WTC11 (cell line): ENCODE measurements at regions not wholly inside any gene's neighbourhood (a gene's known extent, or its start where the extent isn't known, plus 50 kb on each side); places are given as distances from the start of the nearest gene placed in this dataset.

ENCODE experiments used
- ATAC-seq: fragments of 200-7000 bp; cut with Tn5 transposase; 2 replicates; pipeline ENCODE4 v1.10.0; 2021; ENCODE audit warnings: mild to moderate bottlenecking, moderate library complexity
- CTCF ChIA-PET: fragments of 300-600 bp; sonication (Branson Sonifier 250); formaldehyde crosslinking; loops from one replicate; lab custom pipeline; 2021; ENCODE audit warnings: antibody characterized with exemption; lab: Charles Lee
- POLR2A ChIA-PET: fragments of 350-600 bp; sonication (Branson Sonifier 250); formaldehyde crosslinking; loops from one replicate; lab custom pipeline; 2021; ENCODE audit warnings: antibody characterized with exemption; lab: Charles Lee
- DNase-seq: peaks from one replicate; pipeline ENCODE4 v3.0.0; 2021; ENCODE audit warnings: low spot score
- H3K27ac Mint-ChIP-seq: 2 replicates; pipeline ENCODE4 v1.8.0; 2021; ENCODE audit warnings: mixed read lengths
- H3K27me3 Mint-ChIP-seq: 2 replicates; pipeline ENCODE4 v1.8.0; 2021; ENCODE audit warnings: low read depth, mild to moderate bottlenecking, moderate library complexity, mixed read lengths
- H3K36me3 Mint-ChIP-seq: 2 replicates; pipeline ENCODE4 v1.8.0; 2021; ENCODE audit warnings: mixed read lengths
- H3K4me1 Mint-ChIP-seq: 2 replicates; pipeline ENCODE4 v1.8.0; 2022; ENCODE audit warnings: mixed read lengths
- H3K4me3 Mint-ChIP-seq: 2 replicates; pipeline ENCODE4 v1.8.0; 2021; ENCODE audit warnings: mild to moderate bottlenecking, moderate library complexity, mixed read lengths
- H3K9me3 Mint-ChIP-seq: 2 replicates; pipeline ENCODE4 v1.8.0; 2021; ENCODE audit warnings: mixed read lengths
- ESRRA ChIP-seq: sonication (generic); formaldehyde crosslinking; IDR thresholded peaks from 2 replicates; pipeline ENCODE4 v1.8.1; 2022; ENCODE audit warnings: mild to moderate bottlenecking, missing genetic modification reagents, borderline replicate concordance
- GABPB1 ChIP-seq: sonication (generic); formaldehyde crosslinking; IDR thresholded peaks from 2 replicates; pipeline ENCODE4 v1.8.1; 2023; ENCODE audit warnings: mild to moderate bottlenecking, missing genetic modification reagents
- IRF2 ChIP-seq: sonication (generic); formaldehyde crosslinking; IDR thresholded peaks from 2 replicates; pipeline ENCODE4 v1.8.0; 2022; ENCODE audit warnings: low read depth, missing genetic modification reagents, borderline replicate concordance
- JAZF1 ChIP-seq: fragments of 250-450 bp; sonication (Bioruptor Pico); IDR thresholded peaks from 2 replicates; pipeline ENCODE4 v1.9.0; 2021; ENCODE audit warnings: moderate library complexity, mild to moderate bottlenecking, inconsistent platforms
- KAT7 ChIP-seq: sonication (generic); formaldehyde crosslinking; IDR thresholded peaks from 2 replicates; pipeline ENCODE4 v1.8.1; 2023; ENCODE audit warnings: missing genetic modification reagents, mild to moderate bottlenecking, borderline replicate concordance
- MXD4 ChIP-seq: fragments of 250-450 bp; sonication (Bioruptor Pico); IDR thresholded peaks from 2 replicates; pipeline ENCODE4 v1.8.0; 2021; ENCODE audit warnings: mild to moderate bottlenecking, moderate library complexity, borderline replicate concordance
- RELA ChIP-seq: sonication (generic); formaldehyde crosslinking; IDR thresholded peaks from 2 replicates; pipeline ENCODE4 v1.8.1; 2022; ENCODE audit warnings: missing genetic modification reagents, mild to moderate bottlenecking, borderline replicate concordance
- RORB ChIP-seq: fragments of 250-450 bp; sonication (Bioruptor Pico); IDR thresholded peaks from 2 replicates; pipeline ENCODE4 v1.9.0; 2021; ENCODE audit warnings: mild to moderate bottlenecking
- ZNF232 ChIP-seq: sonication (generic); formaldehyde crosslinking; IDR thresholded peaks from 2 replicates; pipeline ENCODE4 v1.8.0; 2022; ENCODE audit warnings: mild to moderate bottlenecking, missing genetic modification reagents
- ZNF416 ChIP-seq: fragments of 250-450 bp; sonication (Bioruptor Pico); IDR thresholded peaks from 2 replicates; pipeline ENCODE4 v1.9.0; 2021; ENCODE audit warnings: mild to moderate bottlenecking, inconsistent platforms
- ZNF671 ChIP-seq: fragments of 250-450 bp; sonication (Bioruptor Pico); IDR thresholded peaks from 2 replicates; pipeline ENCODE4 v1.8.0; 2021; ENCODE audit warnings: mild to moderate bottlenecking
- TF ChIP-seq, protein P1 (sequence below): sonication (generic); formaldehyde crosslinking; IDR thresholded peaks from 2 replicates; pipeline ENCODE4 v1.8.1; 2022; ENCODE audit warnings: mild to moderate bottlenecking, missing genetic modification reagents, moderate library complexity, borderline replicate concordance
- TF ChIP-seq, protein P2 (sequence below): sonication (generic); formaldehyde crosslinking; IDR thresholded peaks from 2 replicates; pipeline ENCODE4 v1.8.1; 2023; ENCODE audit warnings: mild to moderate bottlenecking, moderate library complexity, missing genetic modification reagents
- TF ChIP-seq, protein P3 (sequence below): sonication (generic); formaldehyde crosslinking; IDR thresholded peaks from 2 replicates; pipeline ENCODE4 v1.8.0; 2023; ENCODE audit warnings: mild to moderate bottlenecking, missing genetic modification reagents

DNA sequence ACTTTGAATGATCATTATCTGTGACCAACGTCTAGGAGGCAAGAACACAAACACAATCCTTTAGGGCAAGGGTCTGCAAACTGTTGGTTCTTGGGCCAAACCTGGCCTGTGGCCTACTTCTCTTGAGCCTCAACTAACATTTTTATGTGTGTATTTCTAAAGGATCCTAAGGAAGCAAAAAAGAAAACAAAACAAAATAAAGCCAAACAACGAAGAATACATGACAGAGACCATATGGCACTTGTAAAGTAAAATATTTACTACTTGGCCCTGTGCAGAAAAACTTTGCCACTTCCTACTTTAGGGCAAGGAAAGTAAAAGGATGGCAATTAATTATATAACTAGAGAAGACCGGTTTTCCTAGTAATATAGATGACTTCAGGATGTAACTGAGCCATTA lies 1056.2 kb downstream of the EPHA7 start (continued):
- TF ChIP-seq MXD4 (no peak), ESRRA (CRISPR knock-in tag) (no peak)

DNA sequence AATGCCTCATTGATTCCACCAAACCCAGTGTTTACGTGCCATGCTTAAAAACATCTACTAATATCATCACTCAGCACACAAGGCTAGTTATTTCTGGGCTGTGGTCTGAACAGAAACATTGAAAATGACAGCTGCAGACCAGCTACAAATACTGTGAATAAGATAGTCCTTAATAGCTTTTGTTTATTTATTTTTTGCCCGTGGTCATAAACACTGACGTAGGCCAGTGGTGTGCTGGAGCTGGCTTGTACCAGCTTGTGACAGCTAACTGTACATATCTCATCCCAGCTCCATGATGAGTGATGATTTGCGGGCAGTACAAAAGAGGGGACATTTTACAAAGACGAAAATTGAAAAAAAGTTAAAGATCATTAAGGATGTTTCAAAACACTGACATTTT lies 1057.0 kb downstream of the EPHA7 start:
- ATAC-seq (no peak), DNase-seq (no peak)
- Mint-ChIP-seq H3K4me1 (peaks cover 13% of the 10 kb centered on the region), H3K27me3 (no peaks in the 10 kb centered on the region), H3K36me3 (no peaks in the 10 kb centered on the region; the same call in 1 of the 2 replicates), H3K4me3 (no peak overlapping the region), H3K27ac (no peak overlapping the region), H3K9me3 (peaks cover 5% of the 10 kb centered on the region)
- TF ChIP-seq ZNF232 (no peak), GABPB1 (CRISPR knock-in tag) (no peak), ZNF416 (CRISPR knock-in tag) (no peak), RORB (CRISPR knock-in tag) (no peak)
- CTCF ChIA-PET: no interaction called here
- POLR2A ChIA-PET: no interaction called here

DNA sequence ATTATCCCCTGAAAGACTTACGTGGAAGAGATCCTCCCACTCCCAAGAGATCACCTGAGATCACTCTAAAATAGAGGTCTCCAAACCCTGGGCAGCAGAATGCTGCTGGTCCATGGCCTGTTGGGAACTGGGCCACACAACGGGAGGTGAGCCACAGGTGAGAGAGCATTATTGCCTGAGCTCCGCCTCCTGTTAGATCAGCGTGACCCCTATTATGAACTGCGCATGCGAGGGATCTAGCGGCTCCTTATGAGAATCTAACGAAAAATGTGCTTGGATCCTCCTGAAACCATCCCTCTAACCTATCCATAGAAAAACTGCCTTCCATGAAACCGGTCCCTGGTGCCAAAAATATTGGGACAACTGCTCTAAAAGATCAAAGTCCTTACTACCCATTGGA lies 1057.4 kb downstream of the EPHA7 start:
- H3K9me3 Mint-ChIP-seq: peaks cover 5% of the 10 kb centered on the region
- peaks cover 13% of the 10 kb centered on the region for H3K4me1 Mint-ChIP-seq
- DNase-seq (no peak), ATAC-seq (no peak)
- CTCF ChIA-PET: no interaction called here
- POLR2A ChIA-PET: no interaction called here
- H3K27ac Mint-ChIP-seq: no peak overlapping the region
- no peak for TF ChIP-seq RELA (CRISPR knock-in tag)
- no peak for TF ChIP-seq RORB (CRISPR knock-in tag)
- no peak for TF ChIP-seq JAZF1 (CRISPR knock-in tag)
- TF ChIP-seq, protein P1, sequence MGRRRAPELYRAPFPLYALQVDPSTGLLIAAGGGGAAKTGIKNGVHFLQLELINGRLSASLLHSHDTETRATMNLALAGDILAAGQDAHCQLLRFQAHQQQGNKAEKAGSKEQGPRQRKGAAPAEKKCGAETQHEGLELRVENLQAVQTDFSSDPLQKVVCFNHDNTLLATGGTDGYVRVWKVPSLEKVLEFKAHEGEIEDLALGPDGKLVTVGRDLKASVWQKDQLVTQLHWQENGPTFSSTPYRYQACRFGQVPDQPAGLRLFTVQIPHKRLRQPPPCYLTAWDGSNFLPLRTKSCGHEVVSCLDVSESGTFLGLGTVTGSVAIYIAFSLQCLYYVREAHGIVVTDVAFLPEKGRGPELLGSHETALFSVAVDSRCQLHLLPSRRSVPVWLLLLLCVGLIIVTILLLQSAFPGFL: no peak
- TF ChIP-seq MXD4: no peak
- no peak for TF ChIP-seq ZNF671 (CRISPR knock-in tag)
- TF ChIP-seq, protein P2, sequence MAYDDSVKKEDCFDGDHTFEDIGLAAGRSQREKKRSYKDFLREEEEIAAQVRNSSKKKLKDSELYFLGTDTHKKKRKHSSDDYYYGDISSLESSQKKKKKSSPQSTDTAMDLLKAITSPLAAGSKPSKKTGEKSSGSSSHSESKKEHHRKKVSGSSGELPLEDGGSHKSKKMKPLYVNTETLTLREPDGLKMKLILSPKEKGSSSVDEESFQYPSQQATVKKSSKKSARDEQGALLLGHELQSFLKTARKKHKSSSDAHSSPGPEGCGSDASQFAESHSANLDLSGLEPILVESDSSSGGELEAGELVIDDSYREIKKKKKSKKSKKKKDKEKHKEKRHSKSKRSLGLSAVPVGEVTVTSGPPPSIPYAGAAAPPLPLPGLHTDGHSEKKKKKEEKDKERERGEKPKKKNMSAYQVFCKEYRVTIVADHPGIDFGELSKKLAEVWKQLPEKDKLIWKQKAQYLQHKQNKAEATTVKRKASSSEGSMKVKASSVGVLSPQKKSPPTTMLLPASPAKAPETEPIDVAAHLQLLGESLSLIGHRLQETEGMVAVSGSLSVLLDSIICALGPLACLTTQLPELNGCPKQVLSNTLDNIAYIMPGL (CRISPR knock-in tag): no peak
- no peak overlapping the region for H3K4me3 Mint-ChIP-seq
- no peaks in the 10 kb centered on the region for H3K27me3 Mint-ChIP-seq
- H3K36me3 Mint-ChIP-seq: no peaks in the 10 kb centered on the region; the same call in 1 of the 2 replicates

DNA sequence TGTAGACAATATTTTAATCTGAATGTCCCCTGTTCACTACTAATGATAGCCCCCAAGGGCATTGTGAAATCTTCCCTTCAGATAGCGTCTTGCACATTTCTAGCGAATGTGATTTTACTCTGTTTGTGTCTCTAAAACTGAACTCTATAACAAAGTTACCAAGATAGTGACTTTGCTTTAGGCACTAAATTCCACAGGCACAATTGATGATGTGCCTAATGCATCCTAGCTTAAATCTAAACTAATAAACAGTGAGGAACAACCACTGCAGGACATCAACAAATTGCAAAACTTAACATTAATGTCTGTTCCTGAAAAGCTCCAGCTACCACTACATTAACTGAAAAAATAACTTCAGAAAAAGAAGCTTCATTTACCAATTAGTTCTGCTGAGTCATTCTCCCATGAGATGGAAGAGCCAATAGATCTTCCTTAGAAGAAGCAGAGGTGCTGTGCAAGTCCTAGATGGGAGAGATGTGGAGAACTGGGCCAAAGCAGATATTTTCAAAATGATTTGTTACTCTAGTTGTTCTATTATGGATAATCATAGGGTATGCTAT lies 1065.0 kb downstream of the EPHA7 start:
- no peak for ATAC-seq
- H3K9me3 Mint-ChIP-seq: no peaks in the 10 kb centered on the region
- DNase-seq: no peak
- 0 out of 2 replicates have a peak, but pooled peaks cover 3% of the 10 kb centered on the region for H3K4me1 Mint-ChIP-seq
- POLR2A ChIA-PET: no interaction called here
- H3K27ac Mint-ChIP-seq: no peak overlapping the region
- CTCF ChIA-PET: no interaction called here
- H3K27me3 Mint-ChIP-seq: no peaks in the 10 kb centered on the region
- H3K4me3 Mint-ChIP-seq: no peak overlapping the region
- no peaks in the 10 kb centered on the region for H3K36me3 Mint-ChIP-seq
- TF ChIP-seq IRF2 (CRISPR knock-in tag) (no peak), KAT7 (CRISPR knock-in tag) (no peak)
- TF ChIP-seq, protein P3, sequence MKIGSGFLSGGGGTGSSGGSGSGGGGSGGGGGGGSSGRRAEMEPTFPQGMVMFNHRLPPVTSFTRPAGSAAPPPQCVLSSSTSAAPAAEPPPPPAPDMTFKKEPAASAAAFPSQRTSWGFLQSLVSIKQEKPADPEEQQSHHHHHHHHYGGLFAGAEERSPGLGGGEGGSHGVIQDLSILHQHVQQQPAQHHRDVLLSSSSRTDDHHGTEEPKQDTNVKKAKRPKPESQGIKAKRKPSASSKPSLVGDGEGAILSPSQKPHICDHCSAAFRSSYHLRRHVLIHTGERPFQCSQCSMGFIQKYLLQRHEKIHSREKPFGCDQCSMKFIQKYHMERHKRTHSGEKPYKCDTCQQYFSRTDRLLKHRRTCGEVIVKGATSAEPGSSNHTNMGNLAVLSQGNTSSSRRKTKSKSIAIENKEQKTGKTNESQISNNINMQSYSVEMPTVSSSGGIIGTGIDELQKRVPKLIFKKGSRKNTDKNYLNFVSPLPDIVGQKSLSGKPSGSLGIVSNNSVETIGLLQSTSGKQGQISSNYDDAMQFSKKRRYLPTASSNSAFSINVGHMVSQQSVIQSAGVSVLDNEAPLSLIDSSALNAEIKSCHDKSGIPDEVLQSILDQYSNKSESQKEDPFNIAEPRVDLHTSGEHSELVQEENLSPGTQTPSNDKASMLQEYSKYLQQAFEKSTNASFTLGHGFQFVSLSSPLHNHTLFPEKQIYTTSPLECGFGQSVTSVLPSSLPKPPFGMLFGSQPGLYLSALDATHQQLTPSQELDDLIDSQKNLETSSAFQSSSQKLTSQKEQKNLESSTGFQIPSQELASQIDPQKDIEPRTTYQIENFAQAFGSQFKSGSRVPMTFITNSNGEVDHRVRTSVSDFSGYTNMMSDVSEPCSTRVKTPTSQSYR (CRISPR knock-in tag): no peak
